KMS-11 (cell line): ENCODE measurements at regions not wholly inside any gene's neighbourhood (a gene's known extent, or its start where the extent isn't known, plus 50 kb on each side); places are given as distances from the start of the nearest gene placed in this dataset.

Source experiments
- H2AFZ ChIP-seq: fragments of 200-600 bp; sonication (generic); 2 replicates; pipeline ENCODE4 v1.6.1; 2016; ENCODE audit warnings: antibody characterized with exemption, mixed run types, low read depth
- H3K27ac ChIP-seq: fragments of 200-600 bp; sonication (generic); 2 replicates; pipeline ENCODE4 v1.6.1; 2016; ENCODE audit warnings: mild to moderate bottlenecking, mixed run types
- H3K27me3 ChIP-seq: fragments of 200-600 bp; sonication (generic); 2 replicates; pipeline ENCODE4 v1.6.1; 2017; ENCODE audit warnings: mild to moderate bottlenecking, low read depth, mixed run types, moderate library complexity; ENCODE audit not compliant: insufficient read depth
- H3K36me3 ChIP-seq: fragments of 200-600 bp; sonication (generic); 2 replicates; pipeline ENCODE4 v1.6.1; 2017; ENCODE audit warnings: mild to moderate bottlenecking, mixed run types; ENCODE audit not compliant: insufficient read depth
- H3K4me1 ChIP-seq: fragments of 200-600 bp; sonication (generic); 2 replicates; pipeline ENCODE4 v1.6.1; 2016; ENCODE audit warnings: mild to moderate bottlenecking, low read depth, mixed run types; ENCODE audit not compliant: poor library complexity, severe bottlenecking
- H3K4me2 ChIP-seq: fragments of 200-600 bp; sonication (generic); 2 replicates; pipeline ENCODE4 v1.7.0; 2016; ENCODE audit warnings: mild to moderate bottlenecking, mixed run types
- H3K4me3 ChIP-seq: fragments of 200-600 bp; sonication (generic); IDR thresholded peaks from 2 replicates; pipeline ENCODE4 v1.6.1; 2017; ENCODE audit warnings: low read depth, low read length, mixed read lengths; ENCODE audit not compliant: insufficient read depth
- H3K79me2 ChIP-seq: fragments of 200-600 bp; sonication (generic); 2 replicates; pipeline ENCODE4 v1.6.1; 2016; ENCODE audit warnings: low read depth, mixed run types; ENCODE audit not compliant: insufficient read depth
- H3K9ac ChIP-seq: fragments of 200-600 bp; sonication (generic); 2 replicates; pipeline ENCODE4 v1.6.1; 2016; ENCODE audit warnings: mild to moderate bottlenecking, mixed run types
- H4K20me1 ChIP-seq: fragments of 200-600 bp; sonication (generic); 2 replicates; pipeline ENCODE4 v1.6.1; 2016; ENCODE audit warnings: mild to moderate bottlenecking, mixed run types; ENCODE audit not compliant: insufficient read depth
- TF ChIP-seq, protein P1 (sequence below): fragments of 200-600 bp; sonication (generic); conservative IDR thresholded peaks from 2 replicates; pipeline ENCODE4 v1.6.1; 2017; ENCODE audit warnings: low read depth, mild to moderate bottlenecking, antibody characterized with exemption, low read length, moderate library complexity, mixed read lengths

- no peaks in the 10 kb centered on the region; the same call in 1 of the 2 replicates for H3K79me2 ChIP-seq
- H3K36me3 ChIP-seq: no peaks in the 10 kb centered on the region
- H4K20me1 ChIP-seq: no peaks in the 10 kb centered on the region
- H3K9ac ChIP-seq: no peak overlapping the region
- no peak overlapping the region for H2AFZ ChIP-seq
- H3K4me3 ChIP-seq: no peak overlapping the region
- H3K4me2 ChIP-seq: no peak overlapping the region
- H3K27ac ChIP-seq: no peak overlapping the region
- H3K4me1 ChIP-seq: peaks cover 60% of the 10 kb centered on the region
- TF ChIP-seq, protein P1, sequence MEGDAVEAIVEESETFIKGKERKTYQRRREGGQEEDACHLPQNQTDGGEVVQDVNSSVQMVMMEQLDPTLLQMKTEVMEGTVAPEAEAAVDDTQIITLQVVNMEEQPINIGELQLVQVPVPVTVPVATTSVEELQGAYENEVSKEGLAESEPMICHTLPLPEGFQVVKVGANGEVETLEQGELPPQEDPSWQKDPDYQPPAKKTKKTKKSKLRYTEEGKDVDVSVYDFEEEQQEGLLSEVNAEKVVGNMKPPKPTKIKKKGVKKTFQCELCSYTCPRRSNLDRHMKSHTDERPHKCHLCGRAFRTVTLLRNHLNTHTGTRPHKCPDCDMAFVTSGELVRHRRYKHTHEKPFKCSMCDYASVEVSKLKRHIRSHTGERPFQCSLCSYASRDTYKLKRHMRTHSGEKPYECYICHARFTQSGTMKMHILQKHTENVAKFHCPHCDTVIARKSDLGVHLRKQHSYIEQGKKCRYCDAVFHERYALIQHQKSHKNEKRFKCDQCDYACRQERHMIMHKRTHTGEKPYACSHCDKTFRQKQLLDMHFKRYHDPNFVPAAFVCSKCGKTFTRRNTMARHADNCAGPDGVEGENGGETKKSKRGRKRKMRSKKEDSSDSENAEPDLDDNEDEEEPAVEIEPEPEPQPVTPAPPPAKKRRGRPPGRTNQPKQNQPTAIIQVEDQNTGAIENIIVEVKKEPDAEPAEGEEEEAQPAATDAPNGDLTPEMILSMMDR: no peak
- no peaks in the 10 kb centered on the region for H3K27me3 ChIP-seq
Measured at GRCh38 chr11:19448651-19449050, 207.9 kb upstream of the E2F8 start.

DNA sequence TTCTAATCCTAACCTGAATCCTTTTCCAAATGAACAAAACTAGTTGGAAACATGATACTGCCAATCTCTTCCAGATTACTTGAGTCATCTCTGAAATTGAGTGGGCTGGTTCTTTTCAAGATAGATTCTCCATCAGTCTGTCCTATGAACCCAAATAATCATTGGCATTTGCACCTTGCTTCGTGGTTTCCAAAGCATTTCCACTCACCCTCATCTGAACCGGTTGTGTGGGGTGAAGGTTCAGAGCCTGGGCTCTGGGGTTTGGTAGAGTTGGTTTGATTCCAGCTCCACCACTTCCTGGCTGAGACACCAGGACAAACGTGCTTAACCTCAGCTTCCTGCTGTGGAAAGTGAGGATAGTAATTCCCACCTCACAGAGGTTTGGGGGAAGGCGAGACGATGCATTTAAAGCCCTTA is 206.4 kb upstream of the E2F8 start:
- TF ChIP-seq, protein P1: no peak
- Histone ChIP-seq H3K4me2 (peak overlapping the region; percentile 29; the same call in 1 of the 2 replicates), H3K4me1 (peaks cover 67% of the 10 kb centered on the region), H3K9ac (no peak overlapping the region), H3K27me3 (no peaks in the 10 kb centered on the region), H3K36me3 (no peaks in the 10 kb centered on the region), H3K79me2 (no peaks in the 10 kb centered on the region; the same call in 1 of the 2 replicates), H4K20me1 (no peaks in the 10 kb centered on the region), H3K4me3 (no peak overlapping the region), H3K27ac (no peak overlapping the region), H2AFZ (no peak overlapping the region)

DNA sequence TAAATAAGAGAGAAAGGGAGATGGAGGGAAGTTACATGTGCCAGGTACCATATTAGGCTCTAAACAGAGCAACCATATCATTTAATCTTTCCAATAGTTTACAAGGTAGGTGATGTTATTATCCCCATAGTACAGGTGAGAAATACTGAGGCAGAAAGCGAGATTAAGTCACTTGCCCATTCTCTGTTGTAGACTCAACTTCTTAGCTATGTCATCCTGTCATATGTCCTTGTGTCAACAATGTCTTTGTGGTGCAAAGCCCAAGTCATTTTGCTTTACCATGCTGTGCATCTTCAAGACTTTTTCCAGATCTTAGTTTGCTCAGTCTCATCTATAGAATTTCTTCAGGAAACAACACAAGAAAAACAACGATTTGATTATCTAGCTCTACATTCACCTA is 205.0 kb upstream of the E2F8 start:
- no peaks in the 10 kb centered on the region; the same call in 1 of the 2 replicates for H3K79me2 ChIP-seq
- no peaks in the 10 kb centered on the region for H4K20me1 ChIP-seq
- no peak overlapping the region for H3K27ac ChIP-seq
- H3K27me3 ChIP-seq: no peaks in the 10 kb centered on the region
- no peak overlapping the region for H3K4me3 ChIP-seq
- H3K4me2 ChIP-seq: peak overlapping the region; percentile 2; the same call in 1 of the 2 replicates
- TF ChIP-seq, protein P1: no peak
- H3K36me3 ChIP-seq: no peaks in the 10 kb centered on the region
- H3K9ac ChIP-seq: no peak overlapping the region
- H3K4me1 ChIP-seq: peaks cover 81% of the 10 kb centered on the region
- no peak overlapping the region for H2AFZ ChIP-seq

GRCh38 chr11:19444231-19444630 is 203.5 kb upstream of the E2F8 start:
- Histone ChIP-seq H3K9ac (no peak overlapping the region), H3K4me2 (no peak overlapping the region; the same call in 1 of the 2 replicates), H3K4me1 (peaks cover 86% of the 10 kb centered on the region), H3K36me3 (no peaks in the 10 kb centered on the region), H4K20me1 (no peaks in the 10 kb centered on the region), H3K27me3 (no peaks in the 10 kb centered on the region), H3K4me3 (no peak overlapping the region), H2AFZ (no peak overlapping the region), H3K27ac (no peak overlapping the region; the same call in 1 of the 2 replicates), H3K79me2 (no peaks in the 10 kb centered on the region; the same call in 1 of the 2 replicates)
- TF ChIP-seq, protein P1: no peak
